ENCODE measurements at regions not wholly inside any gene's neighbourhood (a gene's known extent, or its start where the extent isn't known, plus 50 kb on each side); places are given as distances from the start of the nearest gene placed in this dataset.

DNA sequence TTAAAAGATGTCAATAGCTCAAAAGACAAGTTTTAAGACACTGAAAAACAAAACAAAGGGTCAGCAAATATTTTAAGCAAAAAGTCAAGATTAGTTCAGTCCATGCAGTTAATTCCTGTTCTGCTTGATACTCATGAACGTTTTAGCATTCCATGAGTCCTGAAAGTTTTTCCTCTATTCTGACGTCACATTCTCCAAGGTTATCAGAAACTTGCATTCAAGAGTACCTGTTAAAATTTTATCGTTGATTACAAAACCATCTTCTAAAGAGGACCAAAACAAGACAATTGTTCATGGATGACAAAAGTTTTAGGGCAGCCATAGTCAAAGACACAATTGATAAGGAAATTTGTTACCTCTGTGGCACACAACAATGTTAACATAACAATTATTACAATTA lies 52.5 kb upstream of the VOPP1 start:
- no peak for DNase-seq

DNA sequence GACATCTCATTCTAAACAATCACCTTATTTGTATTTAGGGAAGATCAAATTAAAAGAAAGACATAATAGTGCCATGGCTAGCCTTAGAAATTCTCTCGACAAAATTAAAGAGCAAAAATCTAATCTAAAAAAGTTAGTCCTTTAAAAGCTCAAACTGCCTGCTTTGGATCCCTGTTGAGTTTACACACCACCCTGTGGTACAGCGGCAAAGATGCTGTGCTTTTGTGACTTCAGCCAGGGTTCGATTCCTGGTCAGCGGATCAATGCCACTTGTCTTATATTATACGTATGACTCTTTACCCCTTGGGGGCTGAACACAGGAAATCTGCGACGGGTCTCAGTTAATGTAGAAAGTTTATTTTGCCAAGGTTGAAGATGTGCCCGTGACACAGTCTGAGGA lies 51.3 kb upstream of the VOPP1 start:
- DNase-seq: no peak

DNA sequence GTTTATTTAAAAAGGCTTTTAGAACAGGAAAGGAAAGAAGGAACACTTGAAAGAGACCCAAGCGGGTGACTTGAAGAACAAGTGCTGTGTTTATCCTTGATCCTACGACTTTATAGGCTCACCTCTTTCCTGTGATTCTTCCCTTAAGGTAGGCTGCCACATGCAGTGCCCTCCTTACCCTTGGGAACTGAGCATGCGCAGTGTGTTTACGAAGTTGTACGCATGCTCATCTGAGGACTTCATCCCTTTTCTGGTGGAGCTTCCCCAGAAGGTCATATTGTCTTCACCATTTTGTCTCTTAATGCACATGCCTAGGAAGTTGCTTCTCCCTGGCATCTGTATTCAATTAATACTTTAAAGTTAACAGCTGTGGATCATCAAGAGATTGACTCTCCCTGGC lies 49.9 kb upstream of the VOPP1 start:
- DNase-seq: no peak
